Mesothelial cell of epicardium (in vitro differentiated cells): ENCODE measurements at regions not wholly inside any gene's neighbourhood (a gene's known extent, or its start where the extent isn't known, plus 50 kb on each side); places are given as distances from the start of the nearest gene placed in this dataset.
A peak's percentile ranks its signal among the peaks of the same experiment; 100 is the strongest.

Source experiments
- DNase-seq, 2 experiments: peaks; one replicate each; pipeline ENCODE4 v3.0.0; 2021; ENCODE audit warnings: low spot score in 2 of 2; ENCODE audit not compliant: unreplicated experiment in 2 of 2
- H3K27ac Mint-ChIP-seq: 2 replicates; pipeline ENCODE4 v1.8.0; 2021; ENCODE audit warnings: mixed read lengths
- H3K27me3 Mint-ChIP-seq: 2 replicates; pipeline ENCODE4 v1.8.0; 2021; ENCODE audit warnings: low read depth, mixed read lengths
- H3K36me3 Mint-ChIP-seq: 2 replicates; pipeline ENCODE4 v1.8.0; 2021; ENCODE audit warnings: mixed read lengths
- H3K4me1 Mint-ChIP-seq: 2 replicates; pipeline ENCODE4 v1.8.0; 2021; ENCODE audit warnings: mixed read lengths
- H3K4me3 Mint-ChIP-seq: 2 replicates; pipeline ENCODE4 v1.8.0; 2021; ENCODE audit warnings: mild to moderate bottlenecking, moderate library complexity, mixed read lengths
- H3K9me3 Mint-ChIP-seq: 2 replicates; pipeline ENCODE4 v1.8.0; 2021; ENCODE audit warnings: mixed read lengths
- TF ChIP-seq, protein P1 (sequence below): fragments of 200-600 bp; sonication (generic); IDR thresholded peaks from one replicate; pipeline ENCODE4 v1.5.0; 2021; ENCODE audit warnings: antibody characterized with exemption; ENCODE audit not compliant: unreplicated experiment

DNA sequence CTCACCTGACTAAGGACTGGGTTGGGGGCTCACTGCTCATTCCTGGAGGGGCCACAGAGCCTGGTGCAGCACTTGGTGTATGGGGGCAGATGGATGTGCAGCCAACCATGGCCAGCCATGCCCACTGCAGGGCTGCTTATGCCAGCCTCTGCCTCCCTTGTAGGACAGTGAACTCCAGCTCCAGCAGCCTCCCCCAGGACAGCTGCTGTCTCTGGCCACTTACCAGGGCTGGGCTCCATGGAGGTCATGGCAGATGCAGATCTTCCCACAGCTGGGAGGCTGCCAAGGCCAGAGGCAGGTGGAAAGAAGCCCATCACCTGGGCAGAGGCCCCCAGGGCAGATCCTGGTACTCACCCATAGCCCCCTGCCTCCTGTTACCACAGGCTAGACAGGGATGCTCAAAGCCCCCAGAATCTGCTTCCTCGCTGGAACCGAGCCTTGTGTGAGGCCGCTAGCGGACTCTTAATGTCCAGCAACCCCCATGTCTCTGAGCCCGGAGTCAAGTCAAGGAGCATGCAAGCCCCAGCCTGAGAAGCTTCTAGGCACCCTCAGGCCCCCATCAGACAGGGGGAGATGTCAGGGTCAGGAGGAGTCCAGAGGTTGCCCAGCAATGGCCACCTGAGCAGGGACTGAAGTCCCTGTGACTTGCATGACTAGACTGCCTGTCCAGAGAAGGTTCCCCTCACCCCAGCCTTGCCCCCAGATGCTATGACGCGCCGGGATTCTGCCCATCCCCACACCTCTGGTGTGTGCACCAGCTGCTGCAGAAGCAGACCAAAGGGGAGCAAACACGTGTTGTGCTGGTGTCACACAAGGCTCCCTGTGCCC is 123.6 kb downstream of the TWIST2 start:
- Mint-ChIP-seq H3K36me3 (peaks cover 5% of the 10 kb centered on the region), H3K27me3 (peaks cover 9% of the 10 kb centered on the region)
- DNase-seq = no peak

DNA sequence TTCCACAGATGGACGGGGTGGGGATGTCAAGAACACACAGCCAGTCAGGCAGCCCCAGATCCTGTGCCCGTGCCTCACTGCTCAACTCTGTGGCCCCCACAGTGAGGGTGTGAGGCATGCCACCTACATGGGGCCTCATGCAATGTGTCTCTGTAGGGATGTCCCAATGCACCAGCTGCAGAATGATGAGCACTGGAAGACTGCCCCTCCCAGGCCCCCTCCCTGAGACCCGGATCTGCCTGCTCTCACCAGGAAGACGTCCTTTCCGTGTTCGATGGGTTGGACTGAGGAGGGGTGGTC is 124.2 kb downstream of the TWIST2 start:
- peaks cover 7% of the 10 kb centered on the region for H3K27me3 Mint-ChIP-seq
- TF ChIP-seq, protein P1, sequence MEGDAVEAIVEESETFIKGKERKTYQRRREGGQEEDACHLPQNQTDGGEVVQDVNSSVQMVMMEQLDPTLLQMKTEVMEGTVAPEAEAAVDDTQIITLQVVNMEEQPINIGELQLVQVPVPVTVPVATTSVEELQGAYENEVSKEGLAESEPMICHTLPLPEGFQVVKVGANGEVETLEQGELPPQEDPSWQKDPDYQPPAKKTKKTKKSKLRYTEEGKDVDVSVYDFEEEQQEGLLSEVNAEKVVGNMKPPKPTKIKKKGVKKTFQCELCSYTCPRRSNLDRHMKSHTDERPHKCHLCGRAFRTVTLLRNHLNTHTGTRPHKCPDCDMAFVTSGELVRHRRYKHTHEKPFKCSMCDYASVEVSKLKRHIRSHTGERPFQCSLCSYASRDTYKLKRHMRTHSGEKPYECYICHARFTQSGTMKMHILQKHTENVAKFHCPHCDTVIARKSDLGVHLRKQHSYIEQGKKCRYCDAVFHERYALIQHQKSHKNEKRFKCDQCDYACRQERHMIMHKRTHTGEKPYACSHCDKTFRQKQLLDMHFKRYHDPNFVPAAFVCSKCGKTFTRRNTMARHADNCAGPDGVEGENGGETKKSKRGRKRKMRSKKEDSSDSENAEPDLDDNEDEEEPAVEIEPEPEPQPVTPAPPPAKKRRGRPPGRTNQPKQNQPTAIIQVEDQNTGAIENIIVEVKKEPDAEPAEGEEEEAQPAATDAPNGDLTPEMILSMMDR = no peak
- DNase-seq = no peak
- H3K36me3 Mint-ChIP-seq = peaks cover 5% of the 10 kb centered on the region
- H3K27ac Mint-ChIP-seq = no peak overlapping the region
- no peak overlapping the region for H3K4me3 Mint-ChIP-seq
- peaks cover 8% of the 10 kb centered on the region for H3K4me1 Mint-ChIP-seq
- peaks cover 21% of the 10 kb centered on the region for H3K9me3 Mint-ChIP-seq

More for the DNA sequence above, 123.6 kb downstream of the TWIST2 start:
- Mint-ChIP-seq H3K4me3 (no peak overlapping the region), H3K27ac (no peak overlapping the region), H3K4me1 (peaks cover 8% of the 10 kb centered on the region), H3K9me3 (peaks cover 15% of the 10 kb centered on the region)
- TF ChIP-seq, protein P1 = no peak

DNA sequence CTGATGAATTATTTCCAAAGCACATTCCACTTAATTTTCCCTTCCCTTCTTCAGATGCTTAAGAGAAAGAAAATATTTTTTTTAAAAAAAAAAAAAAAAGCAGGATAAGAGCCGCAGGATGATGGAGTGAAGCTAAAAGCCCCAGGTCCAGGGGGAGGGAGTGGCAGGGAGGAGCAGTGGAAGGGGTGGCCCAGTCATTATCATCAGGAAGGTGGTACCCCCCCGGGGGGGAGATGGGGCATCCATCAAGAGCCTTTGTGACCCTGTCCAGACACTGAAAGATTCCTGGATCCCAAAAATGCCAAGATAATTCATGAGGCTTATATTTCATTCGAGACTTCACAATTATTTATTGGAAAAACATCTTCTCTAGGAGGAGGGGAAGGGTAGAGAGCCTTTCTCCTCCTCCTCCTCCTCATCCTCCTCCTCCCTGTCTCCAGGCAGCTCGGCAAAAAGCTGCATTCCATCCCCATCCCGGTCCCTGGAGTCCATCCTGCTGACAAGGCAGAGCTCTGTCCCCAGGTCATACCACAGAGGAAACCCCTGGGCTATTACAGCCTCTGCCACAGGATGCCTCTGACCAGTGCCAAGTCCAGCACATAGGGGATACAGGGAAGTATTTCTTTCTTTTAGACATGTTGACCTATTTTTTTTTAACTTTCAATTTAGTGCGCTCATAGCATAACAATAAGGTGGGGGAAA is 125.3 kb downstream of the TWIST2 start:
- DNase-seq = no peak
- H3K27me3 Mint-ChIP-seq = no peaks in the 10 kb centered on the region
- peaks cover 8% of the 10 kb centered on the region for H3K4me1 Mint-ChIP-seq
- H3K4me3 Mint-ChIP-seq = no peak overlapping the region
- peak overlapping the region; percentile 68 for H3K27ac Mint-ChIP-seq
- peaks cover 5% of the 10 kb centered on the region for H3K36me3 Mint-ChIP-seq
- H3K9me3 Mint-ChIP-seq = peaks cover 22% of the 10 kb centered on the region
- TF ChIP-seq, protein P1 = no peak

DNA sequence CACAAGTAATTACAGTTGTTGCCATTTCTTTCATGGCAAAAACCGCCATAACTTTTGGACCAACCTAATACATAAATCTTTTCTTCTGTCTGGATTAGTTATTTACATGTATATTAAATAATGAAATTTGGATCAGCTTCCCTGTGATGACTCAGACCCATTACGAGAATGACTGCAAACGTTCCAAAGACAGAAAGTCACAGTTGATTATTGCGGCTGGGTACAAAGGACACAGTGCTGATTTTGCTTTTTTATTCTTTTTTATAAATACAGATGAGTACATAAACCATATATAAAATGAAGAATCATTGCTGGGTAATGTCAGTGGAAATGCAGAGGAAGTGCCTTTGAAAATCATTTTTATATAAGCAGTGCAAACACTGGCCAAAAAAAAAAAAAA is 126.2 kb downstream of the TWIST2 start:
- Mint-ChIP-seq H3K27me3 (no peaks in the 10 kb centered on the region), H3K27ac (no peak overlapping the region), H3K36me3 (peaks cover 5% of the 10 kb centered on the region), H3K4me1 (peaks cover 8% of the 10 kb centered on the region), H3K4me3 (no peak overlapping the region), H3K9me3 (peaks cover 25% of the 10 kb centered on the region)
- TF ChIP-seq, protein P1 = no peak
- DNase-seq = no peak

DNA sequence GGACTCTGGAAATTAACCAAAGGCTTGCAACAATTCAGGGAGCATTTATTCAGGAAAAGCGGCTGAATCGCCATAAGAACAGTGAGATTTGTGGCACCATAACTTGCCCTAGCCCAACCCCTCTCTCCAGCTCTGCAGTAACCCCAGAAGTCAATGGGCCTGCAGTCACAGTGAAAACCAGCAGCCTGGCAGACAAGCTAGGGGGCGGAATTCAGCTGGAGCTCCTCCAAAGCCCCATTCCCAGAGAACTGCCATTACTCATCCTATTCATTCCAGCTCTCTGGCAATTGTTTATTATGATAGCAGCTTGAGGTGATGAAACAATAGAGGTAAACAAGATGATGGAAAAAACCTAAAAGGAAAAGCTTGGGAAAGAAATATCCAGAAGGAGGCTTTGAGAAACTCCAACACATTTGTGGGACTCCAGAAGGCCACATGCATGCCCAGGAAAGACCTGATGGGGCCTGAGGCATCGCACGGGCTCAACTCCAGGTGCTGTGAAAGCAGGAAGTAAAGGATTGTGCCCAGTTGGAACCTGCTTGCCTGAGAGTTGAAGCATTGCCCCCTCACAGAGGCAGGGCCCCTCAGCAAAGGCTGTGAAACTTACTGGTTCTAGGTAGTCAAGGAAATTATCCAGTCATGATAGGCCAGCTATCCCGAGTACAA is 126.7 kb downstream of the TWIST2 start:
- peaks cover 30% of the 10 kb centered on the region for H3K9me3 Mint-ChIP-seq
- peak overlapping the region; percentile 19 for H3K27ac Mint-ChIP-seq
- no peak for DNase-seq
- H3K27me3 Mint-ChIP-seq = no peaks in the 10 kb centered on the region
- peaks cover 8% of the 10 kb centered on the region for H3K4me1 Mint-ChIP-seq
- H3K36me3 Mint-ChIP-seq = peaks cover 5% of the 10 kb centered on the region
- TF ChIP-seq, protein P1 = no peak
- H3K4me3 Mint-ChIP-seq = no peak overlapping the region
